IgD-negative memory B cell (primary cell): ENCODE measurements at regions not wholly inside any gene's neighbourhood (a gene's known extent, or its start where the extent isn't known, plus 50 kb on each side); places are given as distances from the start of the nearest gene placed in this dataset.
A peak's percentile ranks its signal among the peaks of the same experiment; 100 is the strongest.
"Not testable (repeated sequence)": the region's sequence is repeated elsewhere in the genome, so short reads cannot be mapped to it uniquely, and the experiment has no call there.

ENCODE experiments used
- H3K27ac Mint-ChIP-seq, 3 donors: one replicate each; pipeline ENCODE4 v1.8.0; 2020 to 2022; ENCODE audit warnings: mild to moderate bottlenecking in 3 of 3, mixed read lengths in 3 of 3, moderate library complexity in 1 of 3
- H3K27me3 Mint-ChIP-seq: one replicate; pipeline ENCODE4 v1.8.0; 2021; ENCODE audit warnings: mixed read lengths
- H3K36me3 Mint-ChIP-seq: one replicate; pipeline ENCODE4 v1.8.0; 2020; ENCODE audit warnings: mild to moderate bottlenecking, mixed read lengths
- H3K4me1 Mint-ChIP-seq, 3 donors: one replicate each; pipeline ENCODE4 v1.8.0; 2020 to 2022; ENCODE audit warnings: mixed read lengths in 3 of 3, mild to moderate bottlenecking in 1 of 3
- H3K4me3 Mint-ChIP-seq, 4 donors: one replicate each; pipeline ENCODE4 v1.8.0; 2020 to 2022; ENCODE audit warnings: mild to moderate bottlenecking in 4 of 4, mixed read lengths in 4 of 4, moderate library complexity in 3 of 4
- H3K9me3 Mint-ChIP-seq, 3 donors: one replicate each; pipeline ENCODE4 v1.8.0; 2020 to 2021; ENCODE audit warnings: mixed read lengths in 3 of 3, mild to moderate bottlenecking in 1 of 3

DNA sequence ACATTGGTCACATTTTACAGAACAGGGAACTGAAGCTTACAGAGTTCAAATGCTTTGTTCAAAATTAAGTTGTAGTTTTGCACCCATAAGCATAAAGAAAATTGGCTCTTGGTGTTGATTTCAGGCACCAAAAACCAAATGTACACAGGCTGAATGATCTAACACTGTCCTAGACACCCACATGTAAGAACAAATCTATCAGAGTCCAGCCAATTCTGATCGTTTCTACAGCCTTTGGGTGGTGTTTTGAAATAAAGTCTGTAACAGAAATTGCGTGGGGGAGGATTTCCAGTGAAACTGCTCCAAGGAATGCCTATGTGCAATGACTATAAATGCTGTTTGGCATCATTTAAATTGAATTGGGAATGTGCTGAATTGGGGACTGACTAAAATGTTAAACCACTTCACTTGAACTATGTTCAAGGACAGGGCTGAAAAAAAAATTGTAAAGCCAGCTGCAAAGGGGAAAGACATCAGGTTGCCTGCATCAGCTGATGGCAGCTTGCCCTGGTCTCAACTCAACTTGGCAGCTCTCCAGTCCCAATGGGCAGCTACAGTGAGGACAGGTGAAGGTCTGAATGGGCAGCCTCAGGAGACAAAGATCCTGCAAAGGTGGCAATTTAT, 92.2 kb upstream of the TRPC7 start:
- Mint-ChIP-seq H3K27ac (no peak overlapping the region), H3K36me3 (no peaks in the 10 kb centered on the region), H3K27me3 (no peaks in the 10 kb centered on the region), H3K4me3 (no peak overlapping the region), H3K9me3 (no peaks in the 10 kb centered on the region), H3K4me1 (no peaks in the 10 kb centered on the region)

DNA sequence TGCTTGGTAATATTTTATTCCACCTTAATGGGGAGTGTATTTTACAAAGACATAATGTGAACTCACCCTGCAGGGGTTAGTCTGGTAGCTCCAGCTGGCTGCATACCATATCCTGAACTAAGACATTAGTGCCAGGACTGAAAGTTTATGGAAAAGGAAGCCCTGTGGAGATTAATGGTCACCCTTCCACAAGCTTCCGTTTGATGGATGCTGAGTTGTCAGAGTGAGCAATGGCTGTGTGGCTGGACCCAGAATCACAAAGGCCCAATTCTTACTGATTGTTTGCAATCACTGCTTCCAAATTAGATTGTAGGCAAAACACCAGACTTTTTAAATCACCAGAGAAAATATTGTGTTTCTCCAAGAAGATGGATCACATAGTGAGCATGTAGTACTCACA, 90.1 kb upstream of the TRPC7 start:
- Mint-ChIP-seq H3K27ac (no peak overlapping the region), H3K4me3 (no peak overlapping the region)

GRCh38 chr5:136453986-136454758, 88.8 kb upstream of the TRPC7 start:
- no peak overlapping the region for H3K27ac Mint-ChIP-seq
- no peaks in the 10 kb centered on the region for H3K27me3 Mint-ChIP-seq
- no peaks in the 10 kb centered on the region for H3K4me1 Mint-ChIP-seq
- peaks cover 0 to 3% (median 0%) of the 10 kb centered on the region in 3 donors for H3K9me3 Mint-ChIP-seq
- no peaks in the 10 kb centered on the region for H3K36me3 Mint-ChIP-seq
- no peak overlapping the region for H3K4me3 Mint-ChIP-seq

More for the DNA sequence above, 90.1 kb upstream of the TRPC7 start:
- H3K9me3 Mint-ChIP-seq, result peaks cover 0 to 3% (median 0%) of the 10 kb centered on the region in 3 donors
- no peaks in the 10 kb centered on the region for H3K36me3 Mint-ChIP-seq
- H3K27me3 Mint-ChIP-seq, result no peaks in the 10 kb centered on the region
- no peaks in the 10 kb centered on the region for H3K4me1 Mint-ChIP-seq

DNA sequence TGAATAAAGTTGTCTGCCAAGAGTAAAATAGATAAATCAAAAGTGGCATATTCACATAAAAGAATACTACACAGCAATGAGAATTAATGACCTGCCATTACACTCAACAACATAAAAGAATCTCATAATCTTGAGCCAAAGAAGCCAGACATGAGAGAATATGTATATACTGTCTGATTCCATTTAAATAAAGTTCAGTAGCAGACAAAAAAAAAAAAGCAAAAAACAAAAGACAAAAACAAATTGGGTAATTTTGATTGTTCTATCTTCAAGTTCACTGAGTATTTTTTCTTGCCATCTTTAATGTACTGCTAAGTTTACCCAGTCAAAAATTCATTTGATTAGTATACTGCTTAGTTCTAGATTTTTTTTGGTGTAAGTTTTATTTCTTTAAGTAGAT, 87.9 kb upstream of the TRPC7 start:
- Mint-ChIP-seq H3K4me1 (no peaks in the 10 kb centered on the region), H3K27ac (no peak overlapping the region), H3K27me3 (no peaks in the 10 kb centered on the region), H3K36me3 (no peaks in the 10 kb centered on the region), H3K9me3 (peaks cover 1 to 6% (median 3%) of the 10 kb centered on the region in 3 donors), H3K4me3 (no peak overlapping the region)

GRCh38 chr5:136447576-136447975, 82.2 kb upstream of the TRPC7 start:
- H3K27me3 Mint-ChIP-seq, H3K27ac Mint-ChIP-seq, H3K9me3 Mint-ChIP-seq, H3K36me3 Mint-ChIP-seq, H3K4me3 Mint-ChIP-seq, H3K4me1 Mint-ChIP-seq: not testable (repeated sequence)

GRCh38 chr5:136446565-136446964, 81.2 kb upstream of the TRPC7 start:
- no peak overlapping the region for H3K27ac Mint-ChIP-seq
- H3K4me3 Mint-ChIP-seq, result no peak overlapping the region
- H3K36me3 Mint-ChIP-seq, result no peaks in the 10 kb centered on the region
- H3K4me1 Mint-ChIP-seq, result no peaks in the 10 kb centered on the region
- H3K27me3 Mint-ChIP-seq, result peaks cover 4% of the 10 kb centered on the region
- peaks cover 5 to 9% (median 5%) of the 10 kb centered on the region in 3 donors for H3K9me3 Mint-ChIP-seq

DNA sequence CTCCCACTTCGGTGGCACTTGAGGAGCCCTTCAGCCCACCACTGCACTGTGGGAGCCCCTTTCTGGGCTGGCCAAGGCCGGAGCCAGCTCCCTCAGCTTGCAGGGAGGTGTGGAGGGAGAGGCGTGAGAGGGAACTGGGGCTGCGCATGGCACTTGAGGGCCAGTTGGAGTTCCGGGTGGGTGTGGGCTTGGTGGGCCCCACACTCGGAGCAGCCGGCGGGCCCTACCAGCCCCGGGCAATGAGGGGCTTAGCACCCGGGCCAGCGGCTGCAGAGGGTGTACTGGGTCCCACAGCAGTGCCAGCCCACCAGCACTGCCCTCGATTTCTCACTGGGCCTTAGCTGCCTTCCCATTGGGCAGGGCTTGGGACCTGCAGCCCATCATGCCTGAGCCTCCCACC, 78.8 kb upstream of the TRPC7 start:
- H3K27me3 Mint-ChIP-seq, H3K27ac Mint-ChIP-seq, H3K36me3 Mint-ChIP-seq, H3K4me3 Mint-ChIP-seq, H3K4me1 Mint-ChIP-seq: not testable (repeated sequence)
- H3K9me3 Mint-ChIP-seq, result peaks cover 2 to 16% (median 5%) of the 10 kb centered on the region in 3 donors

DNA sequence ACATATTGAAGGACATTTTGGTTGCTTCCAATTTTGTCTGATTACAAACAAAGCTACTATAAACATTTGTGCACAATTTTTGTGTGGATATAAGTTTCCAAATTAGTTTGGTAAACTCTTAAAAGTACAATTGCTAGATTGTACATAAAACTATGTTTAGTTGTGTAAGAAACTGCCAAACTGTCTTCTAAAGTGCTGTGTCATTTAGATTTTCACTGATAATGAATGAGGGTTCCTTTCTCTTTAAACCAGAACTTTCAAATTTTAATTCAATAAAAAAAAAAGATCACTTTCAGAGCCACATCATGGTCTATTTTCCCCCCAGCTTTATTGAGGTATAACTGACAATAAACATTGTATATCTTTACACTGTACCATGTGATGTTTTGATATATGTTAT, 74.0 kb upstream of the TRPC7 start:
- Mint-ChIP-seq H3K4me1 (peaks cover 0 to 1% (median 0%) of the 10 kb centered on the region in 3 donors), H3K27me3 (no peaks in the 10 kb centered on the region), H3K9me3 (peaks cover 2 to 19% (median 9%) of the 10 kb centered on the region in 3 donors), H3K36me3 (no peaks in the 10 kb centered on the region), H3K27ac (no peak overlapping the region), H3K4me3 (no peak overlapping the region)

DNA sequence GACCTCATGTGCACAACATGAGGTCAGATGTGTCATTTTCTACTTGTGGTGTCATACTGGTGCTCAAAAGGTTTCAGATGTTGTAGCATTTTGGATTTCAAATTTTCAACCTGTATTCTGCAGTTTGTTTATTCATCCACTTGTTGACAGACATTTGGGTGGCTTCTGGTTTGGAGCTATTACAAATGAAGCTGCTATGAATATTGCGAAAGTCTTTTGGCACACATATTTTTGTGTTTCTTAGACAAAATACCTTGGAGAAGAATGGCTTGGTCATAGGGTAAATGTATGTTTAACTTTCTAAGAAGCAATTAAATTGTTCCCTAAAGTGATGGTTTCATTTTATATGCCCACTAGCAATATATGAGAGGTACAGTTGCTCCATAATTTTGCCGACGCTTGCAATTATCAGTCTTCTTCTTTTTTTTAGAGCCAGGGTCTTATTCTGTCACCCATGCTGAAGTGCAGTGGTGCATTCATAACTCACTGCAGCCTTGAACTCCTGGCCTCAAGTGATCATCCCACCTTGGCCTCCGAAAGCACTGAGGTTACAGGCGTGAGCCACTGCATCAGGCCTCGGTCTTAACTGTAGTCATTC, 70.7 kb upstream of the TRPC7 start:
- H3K36me3 Mint-ChIP-seq, result no peaks in the 10 kb centered on the region
- peaks cover 0 to 16% (median 7%) of the 10 kb centered on the region in 3 donors for H3K9me3 Mint-ChIP-seq
- H3K27me3 Mint-ChIP-seq, result no peaks in the 10 kb centered on the region
- H3K27ac Mint-ChIP-seq, result no peak overlapping the region
- H3K4me1 Mint-ChIP-seq, result peaks cover 0 to 1% (median 0%) of the 10 kb centered on the region in 3 donors
- no peak overlapping the region for H3K4me3 Mint-ChIP-seq

DNA sequence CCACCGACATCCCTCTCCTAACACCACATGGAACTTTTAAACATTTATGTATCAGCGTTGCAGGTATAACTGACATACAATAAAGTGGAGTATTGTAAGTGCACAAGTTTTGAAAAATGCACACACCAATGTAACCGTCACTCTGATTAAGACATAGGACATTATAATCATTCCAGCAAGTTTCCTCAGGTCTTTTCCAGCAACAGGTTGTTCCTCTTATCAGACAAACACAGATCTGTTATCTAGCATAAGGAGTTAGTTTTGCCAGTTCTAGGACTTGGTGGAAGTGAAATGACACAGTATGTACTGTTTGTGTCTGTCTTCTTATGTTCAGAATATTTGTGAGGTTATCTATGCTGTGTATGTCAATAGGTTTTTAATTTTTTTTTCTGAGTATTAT, 69.5 kb upstream of the TRPC7 start:
- Mint-ChIP-seq H3K27me3 (no peaks in the 10 kb centered on the region), H3K4me1 (peaks cover 0 to 1% (median 0%) of the 10 kb centered on the region in 3 donors), H3K27ac (no peak overlapping the region), H3K4me3 (no peak overlapping the region), H3K9me3 (peaks cover 0 to 9% (median 7%) of the 10 kb centered on the region in 3 donors), H3K36me3 (no peaks in the 10 kb centered on the region)

GRCh38 chr5:136432705-136433104, 67.4 kb upstream of the TRPC7 start:
- H3K9me3 Mint-ChIP-seq, result peaks cover 0 to 4% (median 0%) of the 10 kb centered on the region in 3 donors
- H3K27ac Mint-ChIP-seq, result no peak overlapping the region
- H3K4me3 Mint-ChIP-seq, result no peak overlapping the region
- H3K27me3 Mint-ChIP-seq, result peaks cover 1% of the 10 kb centered on the region
- H3K36me3 Mint-ChIP-seq, result no peaks in the 10 kb centered on the region
- H3K4me1 Mint-ChIP-seq, result peaks cover 0 to 1% (median 0%) of the 10 kb centered on the region in 3 donors

DNA sequence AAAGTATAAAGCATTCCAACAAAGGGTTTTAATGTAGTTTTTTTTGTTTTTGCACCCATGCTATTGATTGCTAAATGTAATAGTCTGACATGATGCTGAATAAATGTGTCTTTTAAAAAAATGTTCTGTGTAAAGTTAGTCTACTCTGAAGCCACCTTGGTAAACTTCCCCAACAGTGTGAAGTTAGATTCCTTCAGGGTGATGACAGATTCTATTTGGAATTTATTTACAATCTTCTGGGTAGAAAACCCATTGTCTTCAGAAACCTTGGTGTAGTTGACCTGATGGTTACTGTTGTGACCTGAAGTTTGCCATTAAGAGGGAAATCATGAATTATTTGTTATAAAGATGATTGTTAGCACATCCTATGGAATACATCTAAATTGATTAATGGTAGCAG, 64.7 kb upstream of the TRPC7 start:
- H3K4me3 Mint-ChIP-seq, result no peak overlapping the region
- no peaks in the 10 kb centered on the region for H3K36me3 Mint-ChIP-seq
- H3K9me3 Mint-ChIP-seq, result peaks cover 0 to 5% (median 3%) of the 10 kb centered on the region in 3 donors
- H3K27me3 Mint-ChIP-seq, result peaks cover 1% of the 10 kb centered on the region
- no peak overlapping the region for H3K27ac Mint-ChIP-seq
- H3K4me1 Mint-ChIP-seq, result no peaks in the 10 kb centered on the region

DNA sequence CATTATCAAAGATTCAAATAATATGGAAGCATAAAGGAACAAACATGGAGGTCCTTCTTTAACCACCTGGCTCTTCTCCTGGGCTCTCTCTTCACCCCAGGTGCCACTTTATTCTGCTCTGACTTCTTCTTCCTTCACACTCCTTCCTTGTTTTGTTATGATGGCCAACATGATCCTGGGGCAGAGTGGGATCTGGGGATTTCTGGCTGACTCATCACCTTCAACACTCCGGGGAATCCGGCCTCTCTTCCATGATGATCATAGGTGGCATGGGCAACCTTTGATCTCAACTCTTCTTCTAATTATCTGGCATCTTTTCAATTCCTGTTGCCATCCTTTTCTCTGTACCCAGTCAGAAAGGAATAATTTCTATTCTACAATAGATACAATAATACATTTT, 62.1 kb upstream of the TRPC7 start:
- H3K27me3 Mint-ChIP-seq, result peaks cover 1% of the 10 kb centered on the region
- H3K36me3 Mint-ChIP-seq, result no peaks in the 10 kb centered on the region
- no peak overlapping the region for H3K27ac Mint-ChIP-seq
- H3K9me3 Mint-ChIP-seq, result peaks cover 0 to 3% (median 1%) of the 10 kb centered on the region in 3 donors
- H3K4me3 Mint-ChIP-seq, result no peak overlapping the region
- no peaks in the 10 kb centered on the region for H3K4me1 Mint-ChIP-seq

GRCh38 chr5:136425921-136426320, 60.6 kb upstream of the TRPC7 start:
- peaks cover 0 to 3% (median 1%) of the 10 kb centered on the region in 3 donors for H3K9me3 Mint-ChIP-seq
- no peak overlapping the region for H3K4me3 Mint-ChIP-seq
- H3K27me3 Mint-ChIP-seq, result peaks cover 1% of the 10 kb centered on the region
- no peaks in the 10 kb centered on the region for H3K4me1 Mint-ChIP-seq
- peak overlapping the region in 1 of 3 donors; percentile 27 for H3K27ac Mint-ChIP-seq
- H3K36me3 Mint-ChIP-seq, result no peaks in the 10 kb centered on the region

DNA sequence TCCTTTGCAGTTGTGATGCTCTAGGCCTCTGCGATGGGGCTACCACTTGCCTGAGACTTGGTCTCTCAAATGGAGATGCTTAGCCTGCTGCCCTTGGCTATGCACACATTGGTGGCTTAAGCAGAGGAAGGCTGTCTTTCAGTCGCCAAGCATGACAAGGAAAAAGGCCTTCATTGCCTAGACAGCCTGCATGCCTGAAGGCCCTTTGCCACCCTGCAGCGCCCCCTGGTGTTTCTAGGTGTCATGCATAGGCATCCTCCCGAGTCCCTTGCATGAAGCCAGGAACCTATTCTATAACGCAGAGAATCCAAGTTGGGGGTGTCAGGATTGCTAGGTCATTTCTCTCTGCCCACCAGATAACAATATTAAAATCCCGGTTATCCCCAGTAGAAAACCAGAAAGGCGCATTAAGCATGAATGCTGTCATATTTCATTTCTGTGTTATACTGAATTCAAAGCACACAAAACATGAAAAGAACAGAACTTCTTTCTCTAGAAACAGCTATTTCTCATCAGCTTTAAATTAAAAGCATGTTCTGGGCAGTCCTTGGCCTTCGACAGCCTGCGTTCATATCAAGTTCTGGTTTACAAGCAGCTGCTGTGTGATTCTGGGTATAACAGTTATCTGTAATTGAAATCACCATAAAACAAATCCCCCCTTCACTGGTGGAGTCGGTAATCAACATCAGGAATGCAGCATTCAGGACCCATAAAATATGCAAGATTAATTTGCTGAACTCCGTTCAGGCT, 59.7 kb upstream of the TRPC7 start:
- Mint-ChIP-seq H3K4me1 (no peaks in the 10 kb centered on the region), H3K36me3 (no peaks in the 10 kb centered on the region), H3K27ac (no peak overlapping the region), H3K4me3 (peak overlapping the region in 1 of 4 donors; percentile 9), H3K9me3 (peaks cover 0 to 3% (median 1%) of the 10 kb centered on the region in 3 donors), H3K27me3 (peaks cover 1% of the 10 kb centered on the region)
